Bronchial epithelial cell (primary cell): ENCODE measurements at regions not wholly inside any gene's neighbourhood (a gene's known extent, or its start where the extent isn't known, plus 50 kb on each side); places are given as distances from the start of the nearest gene placed in this dataset.
"Not testable (repeated sequence)": the region's sequence is repeated elsewhere in the genome, so short reads cannot be mapped to it uniquely, and the experiment has no call there.

ENCODE experiments used
- DNase-seq: peaks from one replicate; pipeline ENCODE4 v3.0.0-alpha.2; 2010; ENCODE audit warnings: low read depth
- FAIRE-seq: peaks from 2 replicates; lab custom pipeline; 2011; peaks lifted over from hg19 to GRCh38; lab: Jason Lieb, UNC
- H3K27me3 ChIP-seq: 2 replicates; pipeline ENCODE4 v1.5.1; 2011; ENCODE audit warnings: low read length; ENCODE audit not compliant: control insufficient read depth, insufficient read depth
- H3K36me3 ChIP-seq: 2 replicates; pipeline ENCODE4 v1.5.1; 2011; ENCODE audit warnings: low read length; ENCODE audit not compliant: control insufficient read depth, insufficient read depth
- H3K4me3 ChIP-seq: 2 replicates; pipeline ENCODE4 v1.5.1; 2011; ENCODE audit warnings: mild to moderate bottlenecking, low read depth, low read length, control low read depth
- TF ChIP-seq, protein P1 (sequence below): IDR thresholded peaks from 2 replicates; pipeline ENCODE4 v1.5.1; 2011; ENCODE audit warnings: mild to moderate bottlenecking, moderate library complexity, low read length, control low read depth, inconsistent platforms; ENCODE audit not compliant: insufficient read depth, severe bottlenecking

DNA sequence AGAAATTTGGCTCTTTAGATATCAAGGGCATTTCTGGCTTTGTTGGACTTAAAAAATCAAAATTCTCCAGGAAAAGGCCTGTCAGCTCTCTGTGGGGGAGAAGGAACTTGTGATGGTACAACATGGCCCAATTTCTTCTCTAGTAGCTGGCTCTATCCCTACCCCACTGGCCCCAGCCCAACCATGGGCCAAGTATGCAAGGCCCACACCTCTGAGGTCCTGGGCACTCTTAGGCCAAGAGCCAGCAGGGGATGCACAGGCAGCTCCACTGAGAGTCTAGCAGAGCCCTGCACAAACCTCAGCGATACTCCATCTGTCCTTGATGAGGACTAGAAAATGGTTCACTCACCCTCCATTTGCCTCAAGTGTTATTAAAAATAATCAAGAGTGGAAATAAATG, 261.2 kb downstream of the C7orf25 start:
- FAIRE-seq (no peak), DNase-seq (no peak)
- Histone ChIP-seq H3K36me3 (no peaks in the 10 kb centered on the region), H3K4me3 (no peak overlapping the region), H3K27me3 (no peaks in the 10 kb centered on the region)
- TF ChIP-seq, protein P1, sequence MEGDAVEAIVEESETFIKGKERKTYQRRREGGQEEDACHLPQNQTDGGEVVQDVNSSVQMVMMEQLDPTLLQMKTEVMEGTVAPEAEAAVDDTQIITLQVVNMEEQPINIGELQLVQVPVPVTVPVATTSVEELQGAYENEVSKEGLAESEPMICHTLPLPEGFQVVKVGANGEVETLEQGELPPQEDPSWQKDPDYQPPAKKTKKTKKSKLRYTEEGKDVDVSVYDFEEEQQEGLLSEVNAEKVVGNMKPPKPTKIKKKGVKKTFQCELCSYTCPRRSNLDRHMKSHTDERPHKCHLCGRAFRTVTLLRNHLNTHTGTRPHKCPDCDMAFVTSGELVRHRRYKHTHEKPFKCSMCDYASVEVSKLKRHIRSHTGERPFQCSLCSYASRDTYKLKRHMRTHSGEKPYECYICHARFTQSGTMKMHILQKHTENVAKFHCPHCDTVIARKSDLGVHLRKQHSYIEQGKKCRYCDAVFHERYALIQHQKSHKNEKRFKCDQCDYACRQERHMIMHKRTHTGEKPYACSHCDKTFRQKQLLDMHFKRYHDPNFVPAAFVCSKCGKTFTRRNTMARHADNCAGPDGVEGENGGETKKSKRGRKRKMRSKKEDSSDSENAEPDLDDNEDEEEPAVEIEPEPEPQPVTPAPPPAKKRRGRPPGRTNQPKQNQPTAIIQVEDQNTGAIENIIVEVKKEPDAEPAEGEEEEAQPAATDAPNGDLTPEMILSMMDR = no peak

GRCh38 chr7:42650171-42650570, 261.7 kb downstream of the C7orf25 start:
- Histone ChIP-seq H3K4me3 (no peak overlapping the region), H3K36me3 (no peaks in the 10 kb centered on the region), H3K27me3 (no peaks in the 10 kb centered on the region)
- DNase-seq (no peak), FAIRE-seq (peak; percentile 13)
- TF ChIP-seq, protein P1 = no peak

DNA sequence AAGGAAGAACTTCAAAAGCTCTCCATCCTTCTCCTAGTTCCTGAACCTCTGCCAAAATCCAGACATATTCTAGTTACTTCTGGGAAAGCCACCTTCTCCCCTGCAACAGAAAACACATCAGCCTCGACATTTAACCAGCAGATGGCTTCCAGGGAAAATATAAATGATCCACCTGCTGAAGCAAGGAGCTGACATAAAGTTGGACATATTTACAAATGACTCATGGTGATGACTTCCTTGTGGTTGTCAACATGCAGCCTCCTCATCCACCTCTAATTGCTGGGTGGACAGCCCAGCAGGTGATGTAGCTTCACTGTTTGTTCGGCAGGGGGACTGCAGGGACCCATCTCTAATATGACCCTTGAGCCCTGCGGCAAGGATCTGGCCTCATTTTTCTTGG, 266.0 kb downstream of the C7orf25 start:
- Histone ChIP-seq H3K36me3 (no peaks in the 10 kb centered on the region), H3K4me3 (no peak overlapping the region), H3K27me3 (no peaks in the 10 kb centered on the region)
- DNase-seq = peak; percentile 53
- TF ChIP-seq, protein P1 = no peak
- FAIRE-seq = peak; percentile 18

GRCh38 chr7:42642699-42643098, 269.2 kb downstream of the C7orf25 start:
- Histone ChIP-seq H3K36me3 (no peaks in the 10 kb centered on the region), H3K27me3 (no peaks in the 10 kb centered on the region), H3K4me3 (no peak overlapping the region)
- DNase-seq (no peak), FAIRE-seq (no peak)
- TF ChIP-seq, protein P1 = no peak

DNA sequence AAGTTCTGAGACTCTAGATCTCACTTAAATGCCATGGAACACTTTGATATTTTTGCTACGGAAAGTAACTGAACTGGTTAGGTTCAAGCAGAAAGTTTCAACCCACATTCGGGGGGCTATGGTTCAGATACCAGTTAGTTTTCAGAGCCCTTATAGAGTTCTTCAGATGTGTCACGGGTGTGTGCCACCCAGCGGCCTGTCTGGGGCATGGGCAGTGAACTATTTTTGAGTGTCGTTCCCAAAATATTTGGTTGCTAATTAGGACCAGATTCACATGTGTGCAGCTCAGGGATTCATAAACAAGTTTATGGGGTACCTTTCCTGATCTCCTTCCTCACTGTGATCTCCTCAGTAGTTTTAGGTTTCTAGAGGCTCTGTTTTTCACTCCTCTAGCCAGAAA, 271.9 kb downstream of the C7orf25 start:
- Histone ChIP-seq H3K27me3 (no peaks in the 10 kb centered on the region), H3K36me3 (no peaks in the 10 kb centered on the region), H3K4me3 (no peak overlapping the region)
- TF ChIP-seq, protein P1 = peak; percentile 23
- FAIRE-seq (no peak), DNase-seq (no peak)

DNA sequence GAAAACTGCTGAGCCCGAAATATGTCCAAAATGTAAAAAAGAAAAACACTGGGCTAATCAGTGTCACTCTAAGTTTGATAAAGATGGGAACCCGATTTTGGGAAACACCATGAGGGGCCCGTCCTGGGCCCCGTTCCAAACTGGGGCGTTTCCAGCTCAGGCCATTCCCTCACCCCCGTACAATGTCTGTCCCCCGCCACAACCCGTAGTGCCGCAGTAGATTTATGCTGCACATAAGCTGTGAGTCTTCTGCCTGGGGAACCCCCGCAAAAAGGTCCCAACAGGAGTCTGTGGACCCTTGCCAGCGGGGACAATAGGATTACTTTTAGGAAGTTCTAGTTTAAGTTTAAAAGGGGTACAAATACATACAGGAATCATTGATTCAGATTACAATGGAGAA, 275.5 kb downstream of the C7orf25 start:
- H3K27me3 ChIP-seq, FAIRE-seq, DNase-seq, H3K4me3 ChIP-seq, H3K36me3 ChIP-seq: not testable (repeated sequence)
